ENCODE measurements at regions not wholly inside any gene's neighbourhood (a gene's known extent, or its start where the extent isn't known, plus 50 kb on each side); places are given as distances from the start of the nearest gene placed in this dataset.

DNA sequence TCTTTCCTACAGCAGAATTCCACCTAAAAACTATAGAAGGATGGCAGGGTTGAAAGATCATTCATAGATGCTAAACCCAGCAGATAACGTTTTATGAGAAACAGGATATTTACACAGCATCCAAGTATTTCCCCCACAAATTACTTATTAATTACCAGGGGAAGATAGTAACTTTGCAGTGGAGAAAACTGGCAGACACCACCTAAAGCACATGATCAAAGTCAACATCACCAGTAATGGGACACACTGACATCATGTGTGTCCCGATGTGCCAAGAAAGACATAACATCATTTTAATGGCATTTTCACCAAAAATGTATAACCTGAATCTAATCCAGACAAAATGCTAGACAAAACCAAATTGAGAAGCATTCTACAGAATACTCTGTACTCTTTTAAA is 220.4 kb upstream of the THBS1 start:
- TF ChIP-seq, protein P1, sequence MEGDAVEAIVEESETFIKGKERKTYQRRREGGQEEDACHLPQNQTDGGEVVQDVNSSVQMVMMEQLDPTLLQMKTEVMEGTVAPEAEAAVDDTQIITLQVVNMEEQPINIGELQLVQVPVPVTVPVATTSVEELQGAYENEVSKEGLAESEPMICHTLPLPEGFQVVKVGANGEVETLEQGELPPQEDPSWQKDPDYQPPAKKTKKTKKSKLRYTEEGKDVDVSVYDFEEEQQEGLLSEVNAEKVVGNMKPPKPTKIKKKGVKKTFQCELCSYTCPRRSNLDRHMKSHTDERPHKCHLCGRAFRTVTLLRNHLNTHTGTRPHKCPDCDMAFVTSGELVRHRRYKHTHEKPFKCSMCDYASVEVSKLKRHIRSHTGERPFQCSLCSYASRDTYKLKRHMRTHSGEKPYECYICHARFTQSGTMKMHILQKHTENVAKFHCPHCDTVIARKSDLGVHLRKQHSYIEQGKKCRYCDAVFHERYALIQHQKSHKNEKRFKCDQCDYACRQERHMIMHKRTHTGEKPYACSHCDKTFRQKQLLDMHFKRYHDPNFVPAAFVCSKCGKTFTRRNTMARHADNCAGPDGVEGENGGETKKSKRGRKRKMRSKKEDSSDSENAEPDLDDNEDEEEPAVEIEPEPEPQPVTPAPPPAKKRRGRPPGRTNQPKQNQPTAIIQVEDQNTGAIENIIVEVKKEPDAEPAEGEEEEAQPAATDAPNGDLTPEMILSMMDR (conservative IDR thresholded peaks at IDR 0.05; ENCODE audit: low read length), result no peak
- no peak for TF ChIP-seq EZH2phosphoT487 (IDR thresholded peaks at IDR 0.05; ENCODE audit: borderline replicate concordance, low read depth, low read length)

Measured in OCI-LY7 (cell line).